ENCODE measurements at regions not wholly inside any gene's neighbourhood (a gene's known extent, or its start where the extent isn't known, plus 50 kb on each side); places are given as distances from the start of the nearest gene placed in this dataset.

- TF ChIP-seq MXI1 (conservative IDR thresholded peaks at IDR 0.05; ENCODE audit: poor library complexity, severe bottlenecking), result no peak
- no peak for TF ChIP-seq TAF1 (IDR thresholded peaks at IDR 0.05; ENCODE audit: low read depth)
- no peak for TF ChIP-seq CTCF (IDR thresholded peaks at IDR 0.05; ENCODE audit: poor library complexity, severe bottlenecking)
- TF ChIP-seq POLR2AphosphoS5 (IDR thresholded peaks at IDR 0.05), result no peak
- TF ChIP-seq EP300 (conservative IDR thresholded peaks at IDR 0.05; ENCODE audit: poor library complexity, severe bottlenecking), result no peak
- no peak for TF ChIP-seq EZH2 (IDR thresholded peaks at IDR 0.05; ENCODE audit: borderline replicate concordance, insufficient read depth, low read length, poor library complexity, severe bottlenecking)
Measured at GRCh38 chr11:19355601-19356000, 114.9 kb upstream of the E2F8 start.

Data from neural cell (in vitro differentiated cells).